A549 (cell line): ENCODE measurements at regions not wholly inside any gene's neighbourhood (a gene's known extent, or its start where the extent isn't known, plus 50 kb on each side); places are given as distances from the start of the nearest gene placed in this dataset.

Experiments
- ATAC-seq, 2 experiments: fragments of 200-7000 bp in 1 of 2; fragments of >200 bp in 1 of 2; cut with Nextera tagmentation in 1 of 2; cut with Tn5 transposase in 1 of 2; 3 replicates each; pipeline versions ENCODE4 v1.8.0 to v1.9.1; 2018 to 2020; ENCODE audit warnings: mild to moderate bottlenecking in 1 of 2, moderate library complexity in 1 of 2
- CTCF ChIA-PET: fragments of 300-600 bp; sonication (Branson Sonifier 250); formaldehyde crosslinking; extraction: SDS; loops from one replicate; lab custom pipeline; 2021; ENCODE audit warnings: antibody characterized with exemption, inconsistent platforms; lab: Yijun Ruan, JAX
- POLR2A ChIA-PET: fragments of 350-600 bp; formaldehyde crosslinking; extraction: SDS; loops from one replicate; lab custom pipeline; 2021; ENCODE audit warnings: antibody characterized with exemption, inconsistent platforms; lab: Yijun Ruan, JAX
- DNase-seq, 2 experiments: peaks; one replicate each; pipeline versions ENCODE4 v3.0.0 to v3.0.0-alpha.2; 2011 to 2016; ENCODE audit warnings: low read depth in 1 of 2, low spot score in 1 of 2
- FAIRE-seq: peaks from 2 replicates; lab custom pipeline; 2011; peaks lifted over from hg19 to GRCh38; lab: Jason Lieb, UNC
- H3K27ac ChIP-seq, 2 experiments: fragments of >200 bp; sonication (Bioruptor Twin); formaldehyde crosslinking; 3 replicates each; pipeline ENCODE4 v1.5.1; 2016 to 2017
- H3K4me1 ChIP-seq: fragments of >200 bp; sonication (Bioruptor Twin); formaldehyde crosslinking; 3 replicates; pipeline ENCODE4 v1.6.1; 2016
- H3K4me2 ChIP-seq: fragments of >200 bp; sonication (Bioruptor Twin); formaldehyde crosslinking; 3 replicates; pipeline ENCODE4 v1.6.1; 2016
- H3K4me3 ChIP-seq: fragments of >200 bp; sonication (Bioruptor Twin); formaldehyde crosslinking; 3 replicates; pipeline ENCODE4 v1.5.1; 2016
- H3K9me3 ChIP-seq: fragments of >200 bp; sonication (Bioruptor Twin); formaldehyde crosslinking; 3 replicates; pipeline ENCODE4 v1.6.1; 2016
- BHLHE40 ChIP-seq: IDR thresholded peaks from 2 replicates; pipeline ENCODE4 v1.6.1; 2012; ENCODE audit warnings: low read depth, low read length, inconsistent platforms
- ELK1 ChIP-seq: fragments of 150-350 bp; IDR thresholded peaks from 2 replicates; pipeline ENCODE4 v1.6.1; 2014; ENCODE audit warnings: low read depth, mild to moderate bottlenecking, low read length
- EP300 ChIP-seq, 2 experiments: fragments of >200 bp; sonication (Bioruptor Twin); formaldehyde crosslinking; IDR thresholded peaks; 2 replicates in 1 of 2; 3 replicates in 1 of 2; pipeline ENCODE4 v1.6.1; 2016 to 2017
- HOXB5 ChIP-seq: fragments of 250-450 bp; sonication (Bioruptor Pico); IDR thresholded peaks from 2 replicates; pipeline ENCODE4 v1.5.0; 2020; ENCODE audit warnings: mild to moderate bottlenecking, moderate library complexity
- KDM5A ChIP-seq: fragments of 200-600 bp; sonication (generic); IDR thresholded peaks from 2 replicates; pipeline ENCODE4 v1.6.1; 2016; ENCODE audit warnings: antibody characterized with exemption, mild to moderate bottlenecking
- MAFK ChIP-seq: fragments of 450-650 bp; IDR thresholded peaks from 2 replicates; pipeline ENCODE4 v1.6.1; 2014; ENCODE audit not compliant: partially characterized antibody
- MAZ ChIP-seq: fragments of 150-350 bp; IDR thresholded peaks from 2 replicates; pipeline ENCODE4 v1.6.1; 2014; ENCODE audit warnings: antibody characterized with exemption, low read depth, low read length, borderline replicate concordance
- PHF8 ChIP-seq: fragments of 200-600 bp; sonication (generic); IDR thresholded peaks from 2 replicates; pipeline ENCODE4 v1.6.1; 2016; ENCODE audit warnings: low read depth, mild to moderate bottlenecking, antibody characterized with exemption, moderate library complexity, borderline replicate concordance
- POLR2AphosphoS2 ChIP-seq: conservative IDR thresholded peaks from 2 replicates; pipeline ENCODE4 v1.6.1; 2012; ENCODE audit warnings: low read length, improper control_type of control experiment, inconsistent platforms
- RAD21 ChIP-seq, 2 experiments: fragments of >200 bp in 1 of 2; sonication (Bioruptor Twin) in 1 of 2; formaldehyde crosslinking in 1 of 2; IDR thresholded peaks in 1 of 2; conservative IDR thresholded peaks in 1 of 2; 2 replicates in 1 of 2; 3 replicates in 1 of 2; pipeline ENCODE4 v1.6.1; 2012 to 2018; ENCODE audit warnings: inconsistent platforms in 1 of 2
- RCOR1 ChIP-seq: fragments of 150-350 bp; IDR thresholded peaks from 2 replicates; pipeline ENCODE4 v1.6.1; 2014; ENCODE audit warnings: antibody characterized with exemption, low read length, low read depth
- TFCP2L1 ChIP-seq: fragments of 250-450 bp; sonication (Bioruptor Pico); IDR thresholded peaks from 2 replicates; pipeline ENCODE4 v1.5.0; 2021; ENCODE audit warnings: mild to moderate bottlenecking
- USF2 ChIP-seq: fragments of 450-650 bp; IDR thresholded peaks from 2 replicates; pipeline ENCODE4 v1.6.1; 2014; ENCODE audit warnings: antibody characterized with exemption
- ZNF302 ChIP-seq: fragments of 250-450 bp; sonication (Bioruptor Pico); IDR thresholded peaks from 2 replicates; pipeline ENCODE4 v1.9.0; 2021; ENCODE audit warnings: inconsistent platforms, mild to moderate bottlenecking, moderate library complexity
- WGBS: methylation state at CpG from one replicate; pipeline ENCODE4 v1.1.6; 2017; ENCODE audit errors: missing lambda C conversion rate; 5-methylcytosine and 5-hydroxymethylcytosine counted together
- TF ChIP-seq, protein P1 (sequence below): fragments of >200 bp; sonication (Bioruptor Twin); formaldehyde crosslinking; IDR thresholded peaks from 3 replicates; pipeline ENCODE4 v1.5.1; 2016
- TF ChIP-seq, protein P2 (sequence below): IDR thresholded peaks from 2 replicates; pipeline ENCODE4 v1.6.1; 2012
- TF ChIP-seq, protein P3 (sequence below): fragments of >200 bp; sonication (Bioruptor Twin); formaldehyde crosslinking; IDR thresholded peaks from 2 replicates; pipeline ENCODE4 v1.6.1; 2016
- TF ChIP-seq, protein P4 (sequence below): fragments of 200-600 bp; sonication (generic); IDR thresholded peaks from 2 replicates; pipeline ENCODE4 v1.6.1; 2016; ENCODE audit warnings: antibody characterized with exemption, mild to moderate bottlenecking, moderate library complexity

DNA sequence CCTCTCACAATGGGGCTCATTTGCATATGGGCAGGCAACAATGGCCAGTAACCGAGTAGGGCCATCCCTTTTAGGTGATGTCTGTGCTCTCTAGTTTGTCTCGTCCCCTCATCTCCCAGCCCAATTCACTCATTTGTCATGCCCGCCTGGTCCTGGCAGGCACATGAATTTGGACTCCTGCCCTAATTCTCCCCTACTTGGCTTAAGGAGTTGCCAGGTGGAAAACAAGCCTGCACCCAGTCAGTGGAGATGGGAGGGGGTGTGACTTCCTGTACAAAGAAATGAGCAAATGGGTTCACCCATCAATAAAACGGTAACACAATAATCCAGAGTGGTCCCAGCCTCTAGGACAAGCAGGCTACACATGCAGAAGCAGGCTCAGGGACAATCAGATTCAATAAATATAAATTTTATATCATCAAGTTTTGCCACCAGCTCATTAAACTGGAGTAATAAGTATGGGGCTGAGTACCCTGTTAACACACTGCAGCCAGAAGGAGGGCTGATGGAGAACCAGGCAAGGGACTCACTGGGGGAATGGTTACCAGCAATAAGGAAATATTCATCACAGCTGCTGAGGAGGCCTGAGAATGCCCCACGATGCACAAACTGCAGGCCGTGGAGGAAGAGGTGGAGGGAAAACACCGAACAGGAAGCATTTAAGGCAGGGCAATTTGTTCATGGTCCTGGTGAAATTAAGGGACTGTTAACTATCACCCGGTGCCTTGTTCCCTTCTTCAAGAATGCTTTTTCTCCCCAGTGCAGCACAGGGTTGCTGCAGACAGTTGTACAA is 84.4 kb upstream of the GPRC5B start:
- TF ChIP-seq, protein P1, sequence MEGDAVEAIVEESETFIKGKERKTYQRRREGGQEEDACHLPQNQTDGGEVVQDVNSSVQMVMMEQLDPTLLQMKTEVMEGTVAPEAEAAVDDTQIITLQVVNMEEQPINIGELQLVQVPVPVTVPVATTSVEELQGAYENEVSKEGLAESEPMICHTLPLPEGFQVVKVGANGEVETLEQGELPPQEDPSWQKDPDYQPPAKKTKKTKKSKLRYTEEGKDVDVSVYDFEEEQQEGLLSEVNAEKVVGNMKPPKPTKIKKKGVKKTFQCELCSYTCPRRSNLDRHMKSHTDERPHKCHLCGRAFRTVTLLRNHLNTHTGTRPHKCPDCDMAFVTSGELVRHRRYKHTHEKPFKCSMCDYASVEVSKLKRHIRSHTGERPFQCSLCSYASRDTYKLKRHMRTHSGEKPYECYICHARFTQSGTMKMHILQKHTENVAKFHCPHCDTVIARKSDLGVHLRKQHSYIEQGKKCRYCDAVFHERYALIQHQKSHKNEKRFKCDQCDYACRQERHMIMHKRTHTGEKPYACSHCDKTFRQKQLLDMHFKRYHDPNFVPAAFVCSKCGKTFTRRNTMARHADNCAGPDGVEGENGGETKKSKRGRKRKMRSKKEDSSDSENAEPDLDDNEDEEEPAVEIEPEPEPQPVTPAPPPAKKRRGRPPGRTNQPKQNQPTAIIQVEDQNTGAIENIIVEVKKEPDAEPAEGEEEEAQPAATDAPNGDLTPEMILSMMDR: no peak
- no peak for TF ChIP-seq PHF8
- TF ChIP-seq MAZ: no peak
- TF ChIP-seq RCOR1: no peak
- TF ChIP-seq MAFK: no peak
- no peak for TF ChIP-seq HOXB5 (CRISPR knock-in tag)
- TF ChIP-seq USF2: no peak
- TF ChIP-seq, protein P2, sequence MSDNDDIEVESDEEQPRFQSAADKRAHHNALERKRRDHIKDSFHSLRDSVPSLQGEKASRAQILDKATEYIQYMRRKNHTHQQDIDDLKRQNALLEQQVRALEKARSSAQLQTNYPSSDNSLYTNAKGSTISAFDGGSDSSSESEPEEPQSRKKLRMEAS: no peak
- TF ChIP-seq, protein P3, sequence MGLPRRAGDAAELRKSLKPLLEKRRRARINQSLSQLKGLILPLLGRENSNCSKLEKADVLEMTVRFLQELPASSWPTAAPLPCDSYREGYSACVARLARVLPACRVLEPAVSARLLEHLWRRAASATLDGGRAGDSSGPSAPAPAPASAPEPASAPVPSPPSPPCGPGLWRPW: no peak
- TF ChIP-seq TFCP2L1 (CRISPR knock-in tag): no peak
- TF ChIP-seq ZNF302: no peak
- TF ChIP-seq, protein P4, sequence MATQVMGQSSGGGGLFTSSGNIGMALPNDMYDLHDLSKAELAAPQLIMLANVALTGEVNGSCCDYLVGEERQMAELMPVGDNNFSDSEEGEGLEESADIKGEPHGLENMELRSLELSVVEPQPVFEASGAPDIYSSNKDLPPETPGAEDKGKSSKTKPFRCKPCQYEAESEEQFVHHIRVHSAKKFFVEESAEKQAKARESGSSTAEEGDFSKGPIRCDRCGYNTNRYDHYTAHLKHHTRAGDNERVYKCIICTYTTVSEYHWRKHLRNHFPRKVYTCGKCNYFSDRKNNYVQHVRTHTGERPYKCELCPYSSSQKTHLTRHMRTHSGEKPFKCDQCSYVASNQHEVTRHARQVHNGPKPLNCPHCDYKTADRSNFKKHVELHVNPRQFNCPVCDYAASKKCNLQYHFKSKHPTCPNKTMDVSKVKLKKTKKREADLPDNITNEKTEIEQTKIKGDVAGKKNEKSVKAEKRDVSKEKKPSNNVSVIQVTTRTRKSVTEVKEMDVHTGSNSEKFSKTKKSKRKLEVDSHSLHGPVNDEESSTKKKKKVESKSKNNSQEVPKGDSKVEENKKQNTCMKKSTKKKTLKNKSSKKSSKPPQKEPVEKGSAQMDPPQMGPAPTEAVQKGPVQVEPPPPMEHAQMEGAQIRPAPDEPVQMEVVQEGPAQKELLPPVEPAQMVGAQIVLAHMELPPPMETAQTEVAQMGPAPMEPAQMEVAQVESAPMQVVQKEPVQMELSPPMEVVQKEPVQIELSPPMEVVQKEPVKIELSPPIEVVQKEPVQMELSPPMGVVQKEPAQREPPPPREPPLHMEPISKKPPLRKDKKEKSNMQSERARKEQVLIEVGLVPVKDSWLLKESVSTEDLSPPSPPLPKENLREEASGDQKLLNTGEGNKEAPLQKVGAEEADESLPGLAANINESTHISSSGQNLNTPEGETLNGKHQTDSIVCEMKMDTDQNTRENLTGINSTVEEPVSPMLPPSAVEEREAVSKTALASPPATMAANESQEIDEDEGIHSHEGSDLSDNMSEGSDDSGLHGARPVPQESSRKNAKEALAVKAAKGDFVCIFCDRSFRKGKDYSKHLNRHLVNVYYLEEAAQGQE: no peak
- no peak for TF ChIP-seq RAD21 (conservative IDR thresholded peaks at IDR 0.05 in 1 of 2, IDR thresholded peaks at IDR 0.05 in 1 of 2)
- no peak for TF ChIP-seq POLR2AphosphoS2
- TF ChIP-seq KDM5A: no peak
- no peak for TF ChIP-seq BHLHE40
- no peak for TF ChIP-seq EP300 (IDR thresholded peaks at IDR 0.05)
- no peak for TF ChIP-seq ELK1

More for the DNA sequence above, 84.4 kb upstream of the GPRC5B start:
- POLR2A ChIA-PET: no interaction called here
- no peak for DNase-seq
- no peak for FAIRE-seq
- H3K4me2 ChIP-seq: no peak overlapping the region
- WGBS: 31% methylated on average over 8 of the region's 8 CpGs
- no peak for ATAC-seq
- H3K27ac ChIP-seq: no peak overlapping the region
- no peaks in the 10 kb centered on the region for H3K4me1 ChIP-seq
- H3K4me3 ChIP-seq: no peak overlapping the region
- CTCF ChIA-PET: interaction anchor here (0.6 to 1.3 kb wide), 2 partner anchors 21 to 331 kb away, joined by 4 read pairs; no protein-coding TSS in a partner anchor
- no peaks in the 10 kb centered on the region for H3K9me3 ChIP-seq
